GM21619 (cell line): ENCODE measurements at regions not wholly inside any gene's neighbourhood (a gene's known extent, or its start where the extent isn't known, plus 50 kb on each side); places are given as distances from the start of the nearest gene placed in this dataset.

ENCODE experiments used
- ATAC-seq: cut with Tn5 transposase; IDR thresholded peaks from one replicate; pipeline ENCODE4 v1.9.1; 2021; ENCODE audit not compliant: unreplicated experiment

DNA sequence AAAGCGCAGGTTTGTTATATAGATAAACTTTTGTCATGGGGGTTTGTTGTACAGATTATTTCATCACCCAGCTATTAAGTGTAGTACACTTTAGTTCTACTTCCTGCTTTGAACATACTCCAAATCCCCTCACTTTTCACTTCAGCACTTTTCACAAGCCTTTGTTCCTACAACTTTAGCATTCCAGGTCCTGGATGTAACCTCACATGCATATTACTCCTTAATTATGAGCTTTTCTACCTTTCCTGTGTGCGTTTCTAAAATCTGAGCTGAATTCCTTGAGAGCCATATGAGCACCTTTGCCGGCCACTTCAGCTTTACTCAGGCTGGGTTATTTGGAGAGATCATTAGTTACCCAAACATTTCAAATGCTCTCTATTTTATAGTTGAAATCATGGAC is 179.2 kb upstream of the TNFAIP3 start:
- no peak for ATAC-seq

DNA sequence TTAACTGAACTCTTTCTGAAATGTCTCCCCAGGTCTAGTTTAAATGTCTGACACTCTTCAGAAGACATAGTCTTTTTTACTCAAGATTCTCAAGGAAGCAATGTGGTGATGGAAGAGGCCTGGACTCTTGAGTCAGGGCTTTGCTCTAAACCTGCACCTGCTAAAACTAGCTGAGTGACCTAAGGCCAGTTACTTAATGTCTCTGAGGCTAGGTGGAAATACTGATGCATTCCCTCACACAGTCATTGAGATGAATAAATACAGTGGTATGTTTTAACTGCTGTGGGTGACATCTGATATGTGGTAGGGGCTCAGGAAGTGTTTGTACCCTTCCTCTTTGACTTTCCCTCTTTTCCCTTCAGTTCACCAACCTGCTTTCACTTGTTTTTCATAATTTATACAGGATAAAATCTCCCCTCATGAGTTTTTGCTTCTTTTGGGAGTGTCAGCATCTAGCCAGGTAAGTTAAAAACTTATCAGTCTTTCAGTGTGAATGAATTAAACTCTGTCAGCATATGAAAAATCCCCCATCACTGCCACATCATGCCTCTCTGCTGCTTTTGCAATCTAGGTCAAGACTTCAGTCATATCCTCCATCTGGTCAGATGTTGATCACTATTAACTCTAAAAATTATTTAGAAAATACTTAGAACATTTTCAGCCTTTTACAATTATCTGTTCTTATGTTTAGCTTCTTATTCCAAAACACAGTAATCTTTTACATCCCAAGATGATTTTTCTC is 178.7 kb upstream of the TNFAIP3 start:
- ATAC-seq, result no peak

DNA sequence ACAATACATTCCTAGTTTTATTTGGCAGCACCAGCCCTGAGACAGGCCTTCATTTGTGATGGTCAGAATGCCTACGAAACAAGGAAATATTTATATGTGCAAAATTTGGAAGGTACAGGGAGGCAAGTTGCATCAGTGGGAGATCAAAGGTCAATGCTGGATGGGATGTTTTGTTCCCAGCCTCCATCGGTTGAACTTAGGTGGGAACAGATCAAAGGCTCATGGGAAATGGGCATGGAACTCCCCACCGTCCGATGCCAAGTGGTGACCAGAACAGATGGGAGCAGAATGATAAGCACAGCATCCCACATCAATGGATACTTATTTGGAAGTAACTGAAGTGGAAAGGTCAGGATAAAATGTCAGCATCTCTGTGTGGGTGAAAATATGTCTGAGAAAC is 177.7 kb upstream of the TNFAIP3 start:
- ATAC-seq, result no peak

DNA sequence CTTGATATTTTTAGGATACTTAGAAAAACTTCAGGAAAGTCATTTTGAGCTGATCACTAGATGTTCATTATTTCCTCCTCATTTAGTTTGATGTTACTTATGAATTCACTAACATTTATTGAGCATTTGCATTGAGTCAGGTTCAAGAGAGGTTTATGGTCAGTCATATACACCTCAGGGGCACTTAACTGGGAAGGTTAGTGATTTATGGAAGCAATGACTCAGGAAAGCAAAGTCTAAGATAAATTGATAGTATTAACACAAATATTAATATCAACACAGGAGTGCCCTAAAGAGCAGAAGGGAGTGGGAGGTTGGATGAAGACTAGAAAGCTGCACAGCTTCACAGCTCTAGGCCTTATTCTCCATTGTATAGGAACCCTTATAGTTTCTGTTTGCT is 177.0 kb upstream of the TNFAIP3 start:
- ATAC-seq, result no peak

DNA sequence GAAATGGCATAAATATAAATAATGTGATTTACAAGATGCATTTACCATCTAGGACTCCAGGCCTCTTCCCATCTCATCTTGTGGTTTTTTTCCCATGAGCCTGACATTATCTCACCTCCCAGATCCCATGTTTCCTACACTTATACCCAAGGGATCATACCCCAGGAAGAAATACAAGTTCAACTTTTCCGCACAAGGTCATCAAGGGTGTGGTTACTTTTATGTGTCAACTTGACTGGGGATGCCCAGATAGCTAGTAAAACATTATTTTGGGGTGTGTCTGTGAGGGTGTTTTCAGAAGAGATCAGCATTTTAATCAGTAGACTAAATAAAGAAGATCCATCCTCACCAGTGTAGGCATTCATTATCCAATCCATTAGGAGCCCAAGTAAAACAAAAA is 176.3 kb upstream of the TNFAIP3 start:
- ATAC-seq, result no peak

GRCh38 chr6:137692308-137692707 is 174.8 kb upstream of the TNFAIP3 start:
- no peak for ATAC-seq

GRCh38 chr6:137692806-137693205 is 174.3 kb upstream of the TNFAIP3 start:
- ATAC-seq, result no peak

DNA sequence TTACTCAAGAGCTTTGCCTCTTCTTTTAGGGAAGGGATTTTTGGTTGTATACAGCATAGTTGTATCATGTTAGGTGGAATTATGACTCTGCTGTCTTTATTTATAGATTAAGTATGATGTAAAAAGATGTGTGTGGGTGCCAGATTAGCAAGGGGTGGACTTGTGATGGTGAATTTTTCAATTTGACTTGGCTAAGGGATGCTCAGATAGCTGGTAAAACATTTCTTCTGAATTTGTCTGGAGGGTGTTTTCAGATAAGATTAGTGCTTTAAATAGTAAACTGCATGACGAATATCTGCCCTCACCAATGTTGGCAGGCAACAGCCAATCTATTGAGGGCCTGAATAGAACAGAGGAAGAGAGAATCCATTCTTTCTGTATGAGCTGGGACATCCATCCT is 173.3 kb upstream of the TNFAIP3 start:
- no peak for ATAC-seq

- ATAC-seq, result no peak
These were observed 170.3 kb upstream of the TNFAIP3 start for GRCh38 chr6:137696765-137697164.

- ATAC-seq, result peak; percentile 72
These were observed 169.7 kb upstream of the TNFAIP3 start for GRCh38 chr6:137697267-137697938.

- ATAC-seq, result no peak
These were observed 168.4 kb upstream of the TNFAIP3 start for GRCh38 chr6:137698636-137699030.

DNA sequence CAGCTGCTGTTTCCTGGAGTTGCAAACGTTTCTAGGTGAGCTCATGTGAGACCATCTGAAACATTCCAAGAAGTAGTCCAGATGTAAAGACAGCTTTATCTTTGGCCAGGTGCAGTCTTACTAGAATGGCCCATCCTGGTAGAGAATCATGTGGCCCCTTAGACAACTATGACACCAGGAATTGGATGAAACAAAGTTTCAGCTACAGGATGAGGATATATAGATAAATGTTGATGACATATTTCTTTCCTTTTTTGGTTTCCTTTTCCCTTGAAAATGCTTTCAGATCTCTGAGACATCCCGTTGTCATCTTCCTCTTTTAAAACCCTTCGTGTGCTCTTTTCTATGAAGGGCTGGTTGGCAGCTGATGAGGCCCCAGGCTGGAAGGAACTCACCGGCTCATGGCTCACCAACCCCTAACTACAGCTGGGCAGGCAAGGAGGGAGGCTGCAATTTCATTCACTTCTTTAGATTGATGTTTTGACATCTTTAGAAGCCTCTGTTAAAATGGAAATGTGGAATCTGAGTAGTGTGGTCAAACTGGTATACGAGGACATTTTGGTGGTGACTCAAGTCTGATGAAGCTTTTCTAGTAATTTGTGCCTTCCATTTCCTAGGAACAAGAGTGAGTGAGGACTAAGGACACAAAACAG is 167.9 kb upstream of the TNFAIP3 start:
- no peak for ATAC-seq

DNA sequence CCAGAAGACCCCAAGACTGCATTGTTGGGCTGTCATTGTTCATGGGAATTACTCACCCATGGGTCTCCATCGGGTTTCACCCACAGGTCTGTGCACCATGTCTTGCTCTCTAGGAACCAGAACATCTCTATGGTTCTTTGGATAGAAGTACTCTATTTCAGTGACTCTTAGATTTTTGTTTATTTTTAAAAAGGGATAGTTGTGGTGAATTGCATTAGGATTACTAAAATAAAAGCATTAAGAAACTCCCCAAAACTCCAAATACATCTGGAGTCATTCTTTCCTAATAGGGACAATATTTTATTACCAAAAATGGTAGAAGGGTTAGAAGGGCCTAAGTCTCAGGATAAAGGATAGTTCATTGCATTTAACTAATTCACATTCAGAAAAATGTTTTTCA is 166.9 kb upstream of the TNFAIP3 start:
- no peak for ATAC-seq

DNA sequence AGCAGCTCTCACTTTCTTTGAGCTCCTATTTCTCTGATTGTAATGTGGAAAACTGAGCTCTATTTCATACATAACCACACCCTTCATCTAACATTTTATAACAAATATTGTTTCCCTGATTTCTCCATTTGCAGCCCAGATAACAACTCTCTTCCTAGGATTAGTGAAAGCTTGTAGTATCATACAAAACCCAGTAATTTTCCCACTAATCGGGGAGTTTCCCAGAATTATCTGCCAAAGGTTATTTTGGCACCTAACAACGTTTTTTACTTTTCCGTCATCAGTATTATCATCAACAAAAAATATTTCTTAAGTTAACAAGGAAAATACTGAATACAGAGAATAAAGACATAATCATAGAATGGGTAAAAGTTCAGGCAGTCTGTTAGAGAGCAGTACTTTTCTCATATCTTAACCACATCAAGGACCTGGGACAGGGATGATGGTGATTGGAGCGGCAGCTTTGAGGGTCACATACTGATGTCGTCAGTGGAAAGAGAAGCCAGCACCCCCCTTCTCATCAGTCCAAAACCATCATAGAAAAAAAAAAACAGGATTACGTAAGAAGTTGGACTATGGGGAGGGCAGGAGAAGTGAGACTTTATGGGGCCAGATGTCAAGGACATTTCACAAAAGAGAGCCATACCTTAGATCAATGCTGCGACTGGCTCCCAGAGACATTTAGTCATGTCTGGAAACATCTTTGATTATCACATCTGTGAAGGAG is 166.1 kb upstream of the TNFAIP3 start:
- no peak for ATAC-seq

- ATAC-seq, result no peak
These were observed 165.1 kb upstream of the TNFAIP3 start for GRCh38 chr6:137701942-137702341.

DNA sequence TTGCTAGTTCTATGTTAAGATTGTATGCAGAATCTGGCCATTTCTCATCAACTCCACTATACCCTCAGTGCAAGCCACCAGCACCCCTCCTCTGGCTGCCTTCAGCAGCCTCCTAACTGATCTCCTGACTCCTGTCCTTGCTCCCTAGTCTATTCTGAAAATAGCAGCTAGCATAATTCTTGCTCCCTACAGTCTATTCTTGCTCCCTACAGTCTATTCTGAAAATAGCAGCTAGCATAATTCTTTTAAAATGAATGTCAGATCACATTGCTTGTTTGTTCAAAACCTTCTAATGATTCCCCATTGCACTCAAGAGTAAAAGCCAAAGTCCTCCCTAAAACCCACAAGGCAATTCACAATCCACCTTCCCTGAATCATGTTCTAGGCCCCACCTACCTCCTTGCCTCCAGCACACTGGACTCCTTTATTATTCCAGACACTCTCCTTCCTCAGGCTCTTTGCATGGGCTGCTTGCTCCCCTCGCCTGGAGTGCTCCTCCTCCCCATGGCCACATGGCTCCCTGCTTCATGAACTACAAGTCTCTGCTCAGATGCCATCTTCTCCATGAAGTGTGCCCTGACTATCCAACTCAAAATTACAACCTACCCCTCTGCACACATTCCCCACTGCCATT is 164.2 kb upstream of the TNFAIP3 start:
- ATAC-seq, result no peak

- no peak for ATAC-seq
These were observed 162.3 kb upstream of the TNFAIP3 start for GRCh38 chr6:137704802-137705159.

- peak; percentile 39 for ATAC-seq
These were observed 161.6 kb upstream of the TNFAIP3 start for GRCh38 chr6:137705160-137706082.

- no peak for ATAC-seq
These were observed 160.8 kb upstream of the TNFAIP3 start for GRCh38 chr6:137706083-137706750.
